HepG2 (cell line): ENCODE measurements at regions not wholly inside any gene's neighbourhood (a gene's known extent, or its start where the extent isn't known, plus 50 kb on each side); places are given as distances from the start of the nearest gene placed in this dataset.

Source experiments
- NPAS2 ChIP-seq: sonication (generic); formaldehyde crosslinking; IDR thresholded peaks from 2 replicates; pipeline ENCODE4 v1.8.0; 2022; ENCODE audit warnings: mild to moderate bottlenecking, missing genetic modification reagents, borderline replicate concordance
- PATZ1 ChIP-seq: sonication (generic); formaldehyde crosslinking; IDR thresholded peaks from 2 replicates; pipeline ENCODE4 v1.4.0; 2020; ENCODE audit warnings: missing genetic modification reagents
- PCBP1 ChIP-seq: fragments of 200-400 bp; formaldehyde crosslinking; IDR thresholded peaks from 2 replicates; pipeline ENCODE4 v1.6.1; 2017; ENCODE audit warnings: mild to moderate bottlenecking, low read depth, low read length, borderline replicate concordance
- POLR2A ChIP-seq, 2 experiments: IDR thresholded peaks; 2 replicates each; pipeline ENCODE4 v1.6.1; 2011; ENCODE audit warnings: low read depth in 2 of 2, low read length in 2 of 2, mild to moderate bottlenecking in 1 of 2, moderate library complexity in 1 of 2; ENCODE audit not compliant: insufficient read depth in 1 of 2

DNA sequence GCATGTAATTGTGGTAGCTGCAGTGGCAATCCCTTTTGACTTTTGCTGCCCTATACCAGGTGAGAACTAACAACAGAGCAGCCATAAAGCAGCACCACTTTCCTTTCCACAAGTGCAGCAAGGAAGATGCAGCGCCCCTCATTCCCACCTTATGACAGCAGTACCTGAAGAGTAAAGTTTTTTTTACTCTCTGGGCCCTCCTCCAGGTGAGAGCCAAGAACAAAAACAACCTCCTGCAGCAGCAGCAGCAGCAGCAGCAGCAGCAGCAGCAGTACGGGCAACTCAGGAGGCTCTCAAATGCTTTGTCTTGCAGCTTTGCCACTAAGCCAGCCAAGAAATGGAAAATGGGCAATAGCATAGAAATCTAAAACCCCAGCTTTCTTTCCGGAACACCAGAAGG, 397.5 kb downstream of the FIGN start:
- TF ChIP-seq PATZ1 (no peak), PCBP1 (no peak), POLR2A (IDR thresholded peaks at IDR 0.05; ENCODE audit: insufficient read depth in 1 of 2, low read depth in 2 of 2, low read length in 2 of 2) (no peak), NPAS2 (CRISPR knock-in tag) (no peak)
